ENCODE measurements at regions not wholly inside any gene's neighbourhood (a gene's known extent, or its start where the extent isn't known, plus 50 kb on each side); places are given as distances from the start of the nearest gene placed in this dataset.

GRCh38 chr2:66814916-66815315 is 380.0 kb downstream of the MEIS1 start:
- TF ChIP-seq, protein P1, sequence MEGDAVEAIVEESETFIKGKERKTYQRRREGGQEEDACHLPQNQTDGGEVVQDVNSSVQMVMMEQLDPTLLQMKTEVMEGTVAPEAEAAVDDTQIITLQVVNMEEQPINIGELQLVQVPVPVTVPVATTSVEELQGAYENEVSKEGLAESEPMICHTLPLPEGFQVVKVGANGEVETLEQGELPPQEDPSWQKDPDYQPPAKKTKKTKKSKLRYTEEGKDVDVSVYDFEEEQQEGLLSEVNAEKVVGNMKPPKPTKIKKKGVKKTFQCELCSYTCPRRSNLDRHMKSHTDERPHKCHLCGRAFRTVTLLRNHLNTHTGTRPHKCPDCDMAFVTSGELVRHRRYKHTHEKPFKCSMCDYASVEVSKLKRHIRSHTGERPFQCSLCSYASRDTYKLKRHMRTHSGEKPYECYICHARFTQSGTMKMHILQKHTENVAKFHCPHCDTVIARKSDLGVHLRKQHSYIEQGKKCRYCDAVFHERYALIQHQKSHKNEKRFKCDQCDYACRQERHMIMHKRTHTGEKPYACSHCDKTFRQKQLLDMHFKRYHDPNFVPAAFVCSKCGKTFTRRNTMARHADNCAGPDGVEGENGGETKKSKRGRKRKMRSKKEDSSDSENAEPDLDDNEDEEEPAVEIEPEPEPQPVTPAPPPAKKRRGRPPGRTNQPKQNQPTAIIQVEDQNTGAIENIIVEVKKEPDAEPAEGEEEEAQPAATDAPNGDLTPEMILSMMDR (conservative IDR thresholded peaks at IDR 0.05): no peak
- Mint-ChIP-seq H3K36me3 (ENCODE audit: insufficient read depth in 1 of 3, low read depth in 3 of 3) (peaks cover 0 to 13% (median 0%) of the 10 kb centered on the region in 3 experiments; a peak in 2 of 7 replicates), H3K4me3 (no peak overlapping the region), H3K27ac (no peak overlapping the region), H3K9me3 (peaks cover 12% of the 10 kb centered on the region in 2 experiments; a peak in 3 of 5 replicates), H3K4me1 (no peaks in the 10 kb centered on the region; a peak in 1 of 4 replicates), H3K27me3 (ENCODE audit: low read depth) (no peaks in the 10 kb centered on the region)
- H2BK12ac ChIP-seq (ENCODE audit: insufficient read length, low read depth, low read length): no peak overlapping the region
- no peak overlapping the region for H2BK120ac ChIP-seq (ENCODE audit: low read depth, low read length, poor library complexity, severe bottlenecking)
- no peaks in the 10 kb centered on the region for H3K23me2 ChIP-seq (ENCODE audit: insufficient read length, low read depth, low read length, poor library complexity, severe bottlenecking)
- no peaks in the 10 kb centered on the region for H3K79me1 ChIP-seq (ENCODE audit: insufficient read depth, low read depth, low read length, poor library complexity, severe bottlenecking)
- DNase-seq: no peak
- no peak overlapping the region for H2BK15ac ChIP-seq (ENCODE audit: low read depth, low read length)
- no peak overlapping the region for H4K8ac ChIP-seq (replicated peaks; ENCODE audit: insufficient read length, low read depth, low read length)
- no peak overlapping the region for H4K91ac ChIP-seq (ENCODE audit: insufficient read length, low read depth, low read length)
- H4K20me1 ChIP-seq (ENCODE audit: control insufficient read depth, insufficient read depth, insufficient read length): no peaks in the 10 kb centered on the region
- H3K27ac ChIP-seq (ENCODE audit: insufficient read length, low read depth, low read length): no peak overlapping the region
- no peak overlapping the region for H3K4me2 ChIP-seq (ENCODE audit: insufficient read depth, insufficient read length, low read length)
- no CpG with 5 or more reads among the region's 1 CpG for WGBS (ENCODE audit: extremely low coverage, insufficient read length, low lambda C conversion rate)
- H3K27me3 ChIP-seq (ENCODE audit: insufficient read depth, low read length): no peaks in the 10 kb centered on the region; the same call in 1 of the 2 replicates
- H2AK5ac ChIP-seq (ENCODE audit: insufficient read length, low read length): no peak overlapping the region
- no peaks in the 10 kb centered on the region for H3K9me3 ChIP-seq (ENCODE audit: control insufficient read depth, low read depth, low read length)
- no peak overlapping the region for H3K18ac ChIP-seq (ENCODE audit: insufficient read length, low read depth, low read length)
- H2BK20ac ChIP-seq (ENCODE audit: low read depth, low read length, poor library complexity, severe bottlenecking): no peak overlapping the region
- H3K79me2 ChIP-seq (ENCODE audit: insufficient read depth, low read length): no peaks in the 10 kb centered on the region
- H2AFZ ChIP-seq (ENCODE audit: low read length): no peak overlapping the region
- no peaks in the 10 kb centered on the region for H3K4me1 ChIP-seq (ENCODE audit: insufficient read depth, low read length)
- no peak overlapping the region for H3K14ac ChIP-seq (ENCODE audit: insufficient read depth, low read length)
- no peak overlapping the region for H2BK5ac ChIP-seq (ENCODE audit: insufficient read length, low read length)
- no peak overlapping the region for H4K5ac ChIP-seq (ENCODE audit: insufficient read length, low read depth, low read length)
- no peak overlapping the region for H3K56ac ChIP-seq (ENCODE audit: insufficient read length, low read depth, low read length)
- no peak overlapping the region for H3K9ac ChIP-seq (ENCODE audit: extremely low read depth, insufficient read length, low read length)
- H3T11ph ChIP-seq (ENCODE audit: low read length): no peak overlapping the region
- no peak overlapping the region for H3K23ac ChIP-seq (ENCODE audit: insufficient read length, low read depth, low read length)
- H3K4ac ChIP-seq (ENCODE audit: low read depth, low read length): no peak overlapping the region

All from H9 (cell line).